Right forelimb (tissue), 1 donor: ENCODE measurements at regions not wholly inside any gene's neighbourhood (a gene's known extent, or its start where the extent isn't known, plus 50 kb on each side); places are given as distances from the start of the nearest gene placed in this dataset.
"Not testable (repeated sequence)": the region's sequence is repeated elsewhere in the genome, so short reads cannot be mapped to it uniquely, and the experiment has no call there.

Source experiments
- DNase-seq: peaks from one replicate; pipeline ENCODE4 v3.0.0-alpha.2; 2018

DNA sequence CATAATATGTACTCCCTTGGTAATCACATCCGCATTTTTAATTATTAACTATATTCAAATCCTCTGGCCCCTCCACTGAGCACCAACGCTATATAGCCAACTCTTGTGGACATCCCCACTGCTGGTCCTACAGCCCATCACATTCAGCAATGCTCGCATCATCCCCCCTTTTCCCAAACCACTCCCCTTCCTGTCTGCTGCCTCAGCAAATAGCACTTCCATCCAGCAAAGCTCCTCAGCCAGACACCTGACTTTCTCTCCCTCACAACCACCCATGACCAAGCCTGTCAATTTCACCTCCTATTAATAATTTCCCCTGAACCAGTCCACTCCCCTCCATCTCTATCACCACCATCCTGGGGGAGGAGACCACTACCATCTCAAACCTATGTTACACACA lies 65.5 kb upstream of the KIF2A start:
- not testable (repeated sequence) for DNase-seq

DNA sequence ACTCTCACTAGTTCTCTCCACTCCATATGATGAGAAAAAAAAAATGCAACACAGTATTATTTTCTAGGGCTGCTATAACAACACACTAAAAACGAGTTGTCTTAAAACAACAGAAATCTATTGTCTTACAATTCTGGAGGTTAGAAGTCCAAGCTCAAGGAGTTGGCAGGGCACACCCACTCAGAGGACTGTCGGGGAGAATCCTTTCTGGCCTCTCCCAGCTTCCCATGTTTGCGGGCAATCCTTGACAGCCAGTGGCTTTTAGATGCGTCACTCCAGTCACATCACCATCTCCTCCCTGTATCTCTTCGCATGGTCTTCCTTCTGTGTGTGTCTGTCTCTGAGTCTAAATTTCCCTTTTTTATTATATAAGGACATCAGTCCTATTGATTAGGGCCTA lies 64.0 kb upstream of the KIF2A start:
- DNase-seq, result not testable (repeated sequence)

DNA sequence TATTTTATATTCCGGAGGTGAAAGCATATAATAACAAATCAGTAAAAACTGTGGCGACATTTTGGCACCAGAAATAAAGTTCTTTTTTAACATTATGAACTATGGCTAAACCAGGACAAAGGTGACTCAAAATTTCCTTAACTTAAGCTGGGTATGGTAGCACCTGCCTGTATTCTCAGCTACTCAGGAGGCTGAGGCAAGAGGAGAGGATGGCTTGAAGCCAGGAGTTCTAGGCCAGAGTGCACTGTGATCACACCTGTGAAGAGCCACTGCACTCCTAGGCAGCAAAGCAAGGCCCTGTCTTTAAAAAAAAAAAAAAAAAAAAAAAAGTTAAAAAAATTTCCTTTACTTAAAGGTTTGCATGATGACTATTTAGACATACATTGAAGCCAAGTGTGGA lies 63.0 kb upstream of the KIF2A start:
- DNase-seq, result not testable (repeated sequence)

- not testable (repeated sequence) for DNase-seq
These were observed 57.8 kb upstream of the KIF2A start for GRCh38 chr5:62248192-62248591.

DNA sequence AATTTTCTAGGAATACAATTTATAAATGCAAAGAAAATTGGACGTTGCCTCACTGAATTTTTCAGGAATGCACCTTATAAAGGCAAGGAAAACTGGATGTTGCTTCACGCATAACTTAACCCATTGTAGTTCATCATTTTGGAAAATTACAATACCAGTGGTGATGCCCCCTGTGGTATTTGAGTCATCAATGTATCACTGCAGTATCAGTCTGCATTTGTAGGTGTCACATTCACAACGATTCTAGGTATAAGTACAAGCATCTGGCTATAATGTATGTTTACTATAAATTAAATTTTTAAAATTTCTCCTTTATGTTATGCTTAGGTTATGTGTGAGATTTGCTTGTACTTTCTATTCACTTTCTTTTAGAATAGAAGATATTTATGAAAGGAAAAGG lies 55.9 kb upstream of the KIF2A start:
- DNase-seq, result not testable (repeated sequence)

DNA sequence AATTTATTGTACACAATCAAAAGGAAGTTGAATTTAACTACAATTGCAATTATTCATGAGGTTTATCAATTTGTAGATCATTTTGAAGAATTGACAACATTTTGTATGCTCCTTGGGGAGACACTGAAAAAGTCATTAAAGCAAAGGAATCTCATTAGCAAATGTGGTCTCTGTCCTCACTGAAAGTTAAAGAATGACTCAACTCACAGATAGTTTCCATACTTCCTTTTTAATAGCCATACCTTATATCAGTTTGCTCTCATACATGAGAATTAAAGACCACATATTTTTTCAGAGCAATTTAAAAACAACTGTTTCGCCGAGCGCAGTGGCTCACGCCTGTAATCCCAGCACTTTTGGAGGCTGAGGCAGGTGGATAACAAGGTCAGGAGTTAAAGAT lies 55.1 kb upstream of the KIF2A start:
- DNase-seq, result not testable (repeated sequence)

GRCh38 chr5:62252519-62252918 lies 53.5 kb upstream of the KIF2A start:
- not testable (repeated sequence) for DNase-seq

DNA sequence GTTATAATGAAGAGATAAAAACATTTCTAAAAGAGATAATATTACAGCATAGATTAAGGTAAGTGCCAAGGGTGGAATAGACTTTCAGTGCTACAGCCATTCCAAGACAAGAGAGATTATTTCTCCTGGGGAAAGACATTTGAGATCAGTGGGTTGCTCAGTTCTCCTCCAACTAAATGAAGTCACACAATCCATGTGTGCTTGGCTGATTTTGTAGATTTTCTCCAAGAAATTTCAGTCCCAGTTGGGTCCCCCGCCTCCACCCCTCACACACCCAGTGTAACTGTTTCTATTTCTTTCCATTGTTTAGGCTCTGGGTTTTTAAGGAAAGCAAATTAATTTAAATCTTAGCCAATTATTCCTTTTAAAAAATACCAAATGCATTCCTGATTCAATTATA lies 50.5 kb upstream of the KIF2A start:
- DNase-seq, result not testable (repeated sequence)

DNA sequence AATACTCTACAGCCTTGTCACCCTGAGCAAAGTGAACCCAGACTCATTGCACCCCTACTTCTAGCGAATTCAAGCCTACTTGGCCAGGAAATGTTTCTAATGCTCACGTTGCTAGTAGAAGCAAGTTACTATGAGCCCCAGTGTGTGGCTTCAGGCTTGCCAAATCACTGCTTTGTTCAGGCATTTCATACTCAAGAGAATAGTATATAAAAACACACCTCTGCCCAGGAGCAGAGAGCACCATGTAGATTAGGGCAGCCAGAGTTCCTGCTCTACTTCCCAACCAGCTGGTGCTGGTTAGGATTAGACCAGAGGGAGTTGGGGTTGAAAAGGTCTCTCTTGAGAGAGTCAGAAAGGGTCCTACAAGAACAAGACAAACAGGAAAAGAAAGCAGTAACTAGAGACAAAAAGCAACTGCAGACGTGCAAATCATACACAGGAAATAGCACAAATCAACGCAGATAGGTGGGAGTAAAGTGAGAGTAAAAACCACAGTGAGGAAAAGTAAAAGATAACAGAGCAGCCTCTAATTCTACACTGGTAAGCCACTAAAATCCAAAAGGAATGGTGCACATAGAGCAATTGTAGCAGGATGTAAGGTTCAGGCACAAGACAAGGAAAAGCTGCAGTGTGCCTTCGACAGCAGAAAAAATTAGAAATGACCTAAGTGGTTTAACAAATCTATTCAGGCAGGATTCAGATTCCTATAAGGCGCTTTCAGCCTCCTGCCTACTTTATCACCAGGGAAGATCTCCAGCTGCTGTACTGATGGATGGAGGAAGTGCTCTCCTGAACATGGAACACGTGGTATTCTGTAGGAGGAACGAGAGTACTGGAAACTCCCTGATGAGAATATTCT lies 49.6 kb upstream of the KIF2A start:
- DNase-seq, result no peak
